Panc1 (cell line): ENCODE measurements at regions not wholly inside any gene's neighbourhood (a gene's known extent, or its start where the extent isn't known, plus 50 kb on each side); places are given as distances from the start of the nearest gene placed in this dataset.

Source experiments
- POLR2AphosphoS5 ChIP-seq: IDR thresholded peaks from 2 replicates; pipeline ENCODE4 v1.6.1; 2012; ENCODE audit warnings: mild to moderate bottlenecking, low read depth, low read length, moderate library complexity
- SIN3A ChIP-seq: IDR thresholded peaks from 2 replicates; pipeline ENCODE4 v1.6.1; 2012; ENCODE audit warnings: low read depth, mild to moderate bottlenecking, low read length, moderate library complexity, borderline replicate concordance; ENCODE audit not compliant: insufficient read depth
- TF ChIP-seq, protein P1 (sequence below): fragments of 450-650 bp; IDR thresholded peaks from 2 replicates; pipeline ENCODE4 v1.5.1; 2017; ENCODE audit warnings: mild to moderate bottlenecking
- TF ChIP-seq, protein P2 (sequence below), 2 experiments: IDR thresholded peaks; 2 replicates each; pipeline ENCODE4 v1.6.1; 2011 to 2012; ENCODE audit warnings: low read depth in 2 of 2, control low read depth in 1 of 2, low read length in 1 of 2, mild to moderate bottlenecking in 1 of 2, moderate library complexity in 1 of 2; ENCODE audit not compliant: insufficient read depth in 1 of 2

DNA sequence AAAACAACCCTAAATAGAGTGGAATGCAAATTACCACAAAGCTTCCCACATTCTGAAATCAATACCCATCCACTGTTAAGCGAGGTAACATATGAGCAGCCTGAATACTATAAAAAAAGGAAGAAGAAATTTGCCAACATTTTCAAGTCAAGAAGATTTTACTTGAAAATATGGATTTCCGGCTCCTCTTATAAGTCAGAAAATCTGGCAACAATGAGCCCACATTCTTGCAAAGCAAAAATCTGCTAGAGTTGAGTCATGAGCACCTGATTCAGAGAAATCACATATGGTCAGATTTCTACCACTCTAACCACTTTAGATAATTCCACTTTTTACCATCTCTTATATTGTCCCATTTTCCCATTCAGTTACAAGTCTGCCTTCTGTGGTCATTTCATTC lies 395.7 kb downstream of the DTHD1 start:
- TF ChIP-seq, protein P1, sequence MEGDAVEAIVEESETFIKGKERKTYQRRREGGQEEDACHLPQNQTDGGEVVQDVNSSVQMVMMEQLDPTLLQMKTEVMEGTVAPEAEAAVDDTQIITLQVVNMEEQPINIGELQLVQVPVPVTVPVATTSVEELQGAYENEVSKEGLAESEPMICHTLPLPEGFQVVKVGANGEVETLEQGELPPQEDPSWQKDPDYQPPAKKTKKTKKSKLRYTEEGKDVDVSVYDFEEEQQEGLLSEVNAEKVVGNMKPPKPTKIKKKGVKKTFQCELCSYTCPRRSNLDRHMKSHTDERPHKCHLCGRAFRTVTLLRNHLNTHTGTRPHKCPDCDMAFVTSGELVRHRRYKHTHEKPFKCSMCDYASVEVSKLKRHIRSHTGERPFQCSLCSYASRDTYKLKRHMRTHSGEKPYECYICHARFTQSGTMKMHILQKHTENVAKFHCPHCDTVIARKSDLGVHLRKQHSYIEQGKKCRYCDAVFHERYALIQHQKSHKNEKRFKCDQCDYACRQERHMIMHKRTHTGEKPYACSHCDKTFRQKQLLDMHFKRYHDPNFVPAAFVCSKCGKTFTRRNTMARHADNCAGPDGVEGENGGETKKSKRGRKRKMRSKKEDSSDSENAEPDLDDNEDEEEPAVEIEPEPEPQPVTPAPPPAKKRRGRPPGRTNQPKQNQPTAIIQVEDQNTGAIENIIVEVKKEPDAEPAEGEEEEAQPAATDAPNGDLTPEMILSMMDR: no peak
- TF ChIP-seq POLR2AphosphoS5 (no peak), SIN3A (no peak)
- TF ChIP-seq, protein P2, sequence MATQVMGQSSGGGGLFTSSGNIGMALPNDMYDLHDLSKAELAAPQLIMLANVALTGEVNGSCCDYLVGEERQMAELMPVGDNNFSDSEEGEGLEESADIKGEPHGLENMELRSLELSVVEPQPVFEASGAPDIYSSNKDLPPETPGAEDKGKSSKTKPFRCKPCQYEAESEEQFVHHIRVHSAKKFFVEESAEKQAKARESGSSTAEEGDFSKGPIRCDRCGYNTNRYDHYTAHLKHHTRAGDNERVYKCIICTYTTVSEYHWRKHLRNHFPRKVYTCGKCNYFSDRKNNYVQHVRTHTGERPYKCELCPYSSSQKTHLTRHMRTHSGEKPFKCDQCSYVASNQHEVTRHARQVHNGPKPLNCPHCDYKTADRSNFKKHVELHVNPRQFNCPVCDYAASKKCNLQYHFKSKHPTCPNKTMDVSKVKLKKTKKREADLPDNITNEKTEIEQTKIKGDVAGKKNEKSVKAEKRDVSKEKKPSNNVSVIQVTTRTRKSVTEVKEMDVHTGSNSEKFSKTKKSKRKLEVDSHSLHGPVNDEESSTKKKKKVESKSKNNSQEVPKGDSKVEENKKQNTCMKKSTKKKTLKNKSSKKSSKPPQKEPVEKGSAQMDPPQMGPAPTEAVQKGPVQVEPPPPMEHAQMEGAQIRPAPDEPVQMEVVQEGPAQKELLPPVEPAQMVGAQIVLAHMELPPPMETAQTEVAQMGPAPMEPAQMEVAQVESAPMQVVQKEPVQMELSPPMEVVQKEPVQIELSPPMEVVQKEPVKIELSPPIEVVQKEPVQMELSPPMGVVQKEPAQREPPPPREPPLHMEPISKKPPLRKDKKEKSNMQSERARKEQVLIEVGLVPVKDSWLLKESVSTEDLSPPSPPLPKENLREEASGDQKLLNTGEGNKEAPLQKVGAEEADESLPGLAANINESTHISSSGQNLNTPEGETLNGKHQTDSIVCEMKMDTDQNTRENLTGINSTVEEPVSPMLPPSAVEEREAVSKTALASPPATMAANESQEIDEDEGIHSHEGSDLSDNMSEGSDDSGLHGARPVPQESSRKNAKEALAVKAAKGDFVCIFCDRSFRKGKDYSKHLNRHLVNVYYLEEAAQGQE (IDR thresholded peaks at IDR 0.05; ENCODE audit: insufficient read depth in 1 of 2, low read depth in 2 of 2, low read length in 1 of 2): no peak
